Natural killer cell (primary cell): ENCODE measurements at regions not wholly inside any gene's neighbourhood (a gene's known extent, or its start where the extent isn't known, plus 50 kb on each side); places are given as distances from the start of the nearest gene placed in this dataset.

Experiments
- ATAC-seq, 3 donors: fragments of 150-1000 bp in 2 of 3; fragments of 200-7000 bp in 1 of 3; cut with Tn5 transposase; 1 replicate in 1 of 3; 2 replicates in 2 of 3; pipeline ENCODE4 v1.10.0; 2021; ENCODE audit warnings: mild to moderate bottlenecking in 2 of 3, moderate library complexity in 2 of 3
- DNase-seq, 2 donors: peaks; one replicate each; pipeline versions ENCODE4 v3.0.0 to v3.0.0-alpha.2; 2013 to 2021; ENCODE audit warnings: mixed read lengths in 1 of 2
- H3K27ac ChIP-seq: one replicate; pipeline ENCODE4 v1.5.1; 2013; ENCODE audit warnings: mild to moderate bottlenecking, low read length
- H3K27me3 ChIP-seq: one replicate; pipeline ENCODE4 v1.6.1; 2013; ENCODE audit warnings: low read length; ENCODE audit not compliant: control insufficient read depth, insufficient read depth
- H3K36me3 ChIP-seq: one replicate; pipeline ENCODE4 v1.6.1; 2013; ENCODE audit warnings: low read length; ENCODE audit not compliant: control insufficient read depth, insufficient read depth
- H3K4me1 ChIP-seq: one replicate; pipeline ENCODE4 v1.6.1; 2013; ENCODE audit warnings: low read length; ENCODE audit not compliant: control insufficient read depth, insufficient read depth
- H3K4me3 ChIP-seq: one replicate; pipeline ENCODE4 v1.5.1; 2013; ENCODE audit warnings: low read length
- H3K9me3 ChIP-seq: one replicate; pipeline ENCODE4 v1.6.1; 2013; ENCODE audit warnings: low read length; ENCODE audit not compliant: control insufficient read depth, insufficient read depth
- H3K27ac Mint-ChIP-seq, 2 donors: one replicate each; pipeline ENCODE4 v1.8.0; 2022; ENCODE audit warnings: mild to moderate bottlenecking in 2 of 2, mixed read lengths in 2 of 2, moderate library complexity in 1 of 2
- H3K27me3 Mint-ChIP-seq, 2 donors: one replicate each; pipeline ENCODE4 v1.8.0; 2022; ENCODE audit warnings: low read depth in 2 of 2, mixed read lengths in 2 of 2
- H3K36me3 Mint-ChIP-seq: one replicate; pipeline ENCODE4 v1.8.0; 2022; ENCODE audit warnings: mixed read lengths
- H3K4me1 Mint-ChIP-seq, 2 donors: one replicate each; pipeline ENCODE4 v1.8.0; 2022; ENCODE audit warnings: mixed read lengths in 2 of 2
- H3K4me3 Mint-ChIP-seq: one replicate; pipeline ENCODE4 v1.8.0; 2022; ENCODE audit warnings: mild to moderate bottlenecking, moderate library complexity, mixed read lengths
- H3K9me3 Mint-ChIP-seq, 2 donors: one replicate each; pipeline ENCODE4 v1.8.0; 2022; ENCODE audit warnings: mixed read lengths in 2 of 2
- WGBS: methylation state at CpG from one replicate; pipeline ENCODE4 v1.1.7; 2013; ENCODE audit warnings: missing lambda C conversion rate; ENCODE audit not compliant: insufficient coverage; 5-methylcytosine and 5-hydroxymethylcytosine counted together
- intact Hi-C: fragments of 100-400 bp; cut with micrococcal nuclease; formaldehyde crosslinking; loops from one replicate; pipeline ENCODE4 v1.14.2; 2022
- TF ChIP-seq, protein P1 (sequence below): fragments of 200-600 bp; IDR thresholded peaks from one replicate; pipeline ENCODE4 v1.8.0; 2022; ENCODE audit warnings: antibody characterized with exemption

DNA sequence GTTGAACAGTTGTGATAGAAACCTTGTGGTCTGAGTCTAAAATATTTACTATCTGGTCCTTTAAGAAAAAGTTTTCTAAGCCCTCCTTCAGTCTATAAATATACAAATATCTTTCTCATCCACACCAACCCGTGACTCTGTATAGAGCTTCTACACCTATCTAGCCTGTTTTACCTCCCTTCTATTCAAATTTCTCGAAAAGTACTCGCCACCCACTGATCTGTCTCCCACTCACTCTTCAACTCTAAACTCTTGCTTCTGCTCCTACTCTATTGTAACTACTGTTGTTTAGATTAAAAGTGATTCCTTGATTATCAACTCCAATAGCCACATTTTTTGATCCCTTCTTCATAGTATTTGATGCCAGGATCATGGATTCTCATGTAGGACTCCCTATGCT is 329.4 kb upstream of the MAN1A1 start:
- Mint-ChIP-seq H3K27ac (no peak overlapping the region), H3K4me3 (no peak overlapping the region), H3K4me1 (no peaks in the 10 kb centered on the region), H3K27me3 (peaks cover 0 to 3% of the 10 kb centered on the region in 2 donors), H3K9me3 (no peaks in the 10 kb centered on the region), H3K36me3 (no peaks in the 10 kb centered on the region)
- TF ChIP-seq, protein P1, sequence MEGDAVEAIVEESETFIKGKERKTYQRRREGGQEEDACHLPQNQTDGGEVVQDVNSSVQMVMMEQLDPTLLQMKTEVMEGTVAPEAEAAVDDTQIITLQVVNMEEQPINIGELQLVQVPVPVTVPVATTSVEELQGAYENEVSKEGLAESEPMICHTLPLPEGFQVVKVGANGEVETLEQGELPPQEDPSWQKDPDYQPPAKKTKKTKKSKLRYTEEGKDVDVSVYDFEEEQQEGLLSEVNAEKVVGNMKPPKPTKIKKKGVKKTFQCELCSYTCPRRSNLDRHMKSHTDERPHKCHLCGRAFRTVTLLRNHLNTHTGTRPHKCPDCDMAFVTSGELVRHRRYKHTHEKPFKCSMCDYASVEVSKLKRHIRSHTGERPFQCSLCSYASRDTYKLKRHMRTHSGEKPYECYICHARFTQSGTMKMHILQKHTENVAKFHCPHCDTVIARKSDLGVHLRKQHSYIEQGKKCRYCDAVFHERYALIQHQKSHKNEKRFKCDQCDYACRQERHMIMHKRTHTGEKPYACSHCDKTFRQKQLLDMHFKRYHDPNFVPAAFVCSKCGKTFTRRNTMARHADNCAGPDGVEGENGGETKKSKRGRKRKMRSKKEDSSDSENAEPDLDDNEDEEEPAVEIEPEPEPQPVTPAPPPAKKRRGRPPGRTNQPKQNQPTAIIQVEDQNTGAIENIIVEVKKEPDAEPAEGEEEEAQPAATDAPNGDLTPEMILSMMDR = no peak
- no peak overlapping the region for H3K27ac ChIP-seq
- WGBS = 83% methylated on average over 3 of the region's 3 CpGs
- no peaks in the 10 kb centered on the region for H3K27me3 ChIP-seq
- H3K4me3 ChIP-seq = no peak overlapping the region
- intact Hi-C loops = no loop called here
- H3K36me3 ChIP-seq = no peaks in the 10 kb centered on the region
- H3K4me1 ChIP-seq = no peaks in the 10 kb centered on the region
- ATAC-seq (no peak), DNase-seq (no peak)
- no peaks in the 10 kb centered on the region for H3K9me3 ChIP-seq

DNA sequence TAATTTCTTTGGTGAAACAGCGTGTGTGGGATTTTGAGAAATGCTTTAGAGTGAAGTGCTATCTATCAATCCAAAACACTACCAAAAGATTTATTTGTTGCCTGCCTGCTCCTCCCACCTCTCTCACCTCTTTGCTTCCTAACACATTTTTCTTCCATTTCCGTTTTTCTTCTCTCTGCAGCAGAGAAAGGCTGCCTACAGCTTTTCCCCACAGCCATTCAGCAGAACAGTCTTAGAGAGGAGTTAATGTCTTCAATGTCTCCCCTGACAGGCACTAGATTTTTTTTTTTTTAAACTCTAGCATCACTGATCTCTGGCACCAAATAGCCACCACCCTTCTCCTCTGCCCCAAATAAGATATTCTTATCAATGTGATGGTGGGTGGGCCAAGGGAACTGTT is 327.8 kb upstream of the MAN1A1 start:
- Histone ChIP-seq H3K27me3 (no peaks in the 10 kb centered on the region), H3K4me3 (no peak overlapping the region), H3K9me3 (no peaks in the 10 kb centered on the region), H3K4me1 (no peaks in the 10 kb centered on the region), H3K36me3 (no peaks in the 10 kb centered on the region), H3K27ac (no peak overlapping the region)
- Mint-ChIP-seq H3K4me3 (no peak overlapping the region), H3K9me3 (no peaks in the 10 kb centered on the region), H3K27ac (no peak overlapping the region), H3K36me3 (no peaks in the 10 kb centered on the region), H3K4me1 (no peaks in the 10 kb centered on the region), H3K27me3 (peaks cover 0 to 3% of the 10 kb centered on the region in 2 donors)
- TF ChIP-seq, protein P1 = no peak
- ATAC-seq = no peak
- WGBS = 82% methylated on average over 1 of the region's 2 CpGs
- DNase-seq = no peak
- intact Hi-C loops = no loop called here

DNA sequence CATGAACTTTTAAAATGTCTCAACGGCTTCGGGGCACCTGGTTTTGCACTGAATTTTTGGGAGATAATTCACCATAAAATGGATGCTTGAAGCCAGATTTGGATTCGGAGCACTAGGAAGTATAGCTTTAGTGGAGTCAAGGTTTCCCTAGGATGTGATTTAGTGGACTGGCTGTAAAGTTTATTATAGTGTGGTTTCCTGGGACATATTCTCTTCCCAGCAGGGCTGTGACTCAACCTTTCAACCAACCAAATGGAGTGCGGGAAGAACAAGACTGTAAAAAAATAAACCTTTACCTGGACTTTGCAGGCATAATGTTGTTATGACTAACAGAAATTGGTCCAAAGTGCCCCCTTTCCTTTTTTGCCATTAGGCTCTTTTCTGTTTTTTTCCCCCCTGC is 327.4 kb upstream of the MAN1A1 start:
- WGBS = 96% methylated on average over 4 of the region's 4 CpGs
- Mint-ChIP-seq H3K27me3 (peaks cover 0 to 3% of the 10 kb centered on the region in 2 donors), H3K9me3 (no peaks in the 10 kb centered on the region), H3K36me3 (no peaks in the 10 kb centered on the region), H3K27ac (no peak overlapping the region), H3K4me1 (no peaks in the 10 kb centered on the region), H3K4me3 (no peak overlapping the region)
- TF ChIP-seq, protein P1 = no peak
- no peaks in the 10 kb centered on the region for H3K27me3 ChIP-seq
- H3K4me1 ChIP-seq = no peaks in the 10 kb centered on the region
- intact Hi-C loops = no loop called here
- no peak overlapping the region for H3K4me3 ChIP-seq
- H3K9me3 ChIP-seq = no peaks in the 10 kb centered on the region
- no peaks in the 10 kb centered on the region for H3K36me3 ChIP-seq
- DNase-seq (no peak), ATAC-seq (no peak)
- H3K27ac ChIP-seq = no peak overlapping the region

DNA sequence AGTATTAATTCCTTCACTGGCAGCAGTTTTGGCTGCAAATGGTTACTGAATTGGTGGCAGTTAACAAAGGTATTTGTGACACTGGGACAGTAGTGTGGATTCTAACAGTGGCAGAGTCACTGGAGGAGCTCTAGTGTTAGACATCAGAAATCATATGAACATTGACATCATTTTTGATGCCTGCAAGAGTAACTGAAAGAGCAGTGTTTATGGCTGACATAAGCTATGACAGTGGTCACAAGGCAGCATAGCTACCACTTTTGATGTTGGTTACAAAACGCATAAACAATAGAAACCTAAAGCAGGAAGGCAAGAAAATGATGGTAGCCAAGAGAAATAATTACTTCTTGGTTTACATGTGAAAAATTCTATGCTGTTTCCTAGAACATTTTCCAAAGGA is 326.7 kb upstream of the MAN1A1 start:
- H3K27ac Mint-ChIP-seq = no peak overlapping the region
- Histone ChIP-seq H3K27me3 (no peaks in the 10 kb centered on the region), H3K27ac (no peak overlapping the region), H3K4me1 (no peaks in the 10 kb centered on the region), H3K36me3 (no peaks in the 10 kb centered on the region), H3K9me3 (no peaks in the 10 kb centered on the region), H3K4me3 (no peak overlapping the region)
- no peaks in the 10 kb centered on the region for H3K4me1 Mint-ChIP-seq
- TF ChIP-seq, protein P1 = no peak
- no peaks in the 10 kb centered on the region for H3K36me3 Mint-ChIP-seq
- no peaks in the 10 kb centered on the region for H3K9me3 Mint-ChIP-seq
- H3K4me3 Mint-ChIP-seq = no peak overlapping the region
- intact Hi-C loops = no loop called here
- DNase-seq (no peak), ATAC-seq (peak in 2 of 3 donors; percentile 21 to 34)
- 94% methylated on average over 1 of the region's 1 CpG for WGBS
- H3K27me3 Mint-ChIP-seq = peaks cover 0 to 3% of the 10 kb centered on the region in 2 donors
